Retinal pigment epithelial cell (primary cell): ENCODE measurements at regions not wholly inside any gene's neighbourhood (a gene's known extent, or its start where the extent isn't known, plus 50 kb on each side); places are given as distances from the start of the nearest gene placed in this dataset.

Source experiments
- DNase-seq: peaks from one replicate; pipeline ENCODE4 v3.0.0-alpha.2; 2010; ENCODE audit warnings: low read depth
- H3K4me3 ChIP-seq: 2 replicates; pipeline ENCODE4 v1.5.1; 2011; ENCODE audit warnings: mild to moderate bottlenecking, low read length, control low read depth, moderate library complexity
- CTCF ChIP-seq: conservative IDR thresholded peaks from 2 replicates; pipeline ENCODE4 v1.5.1; 2011; ENCODE audit warnings: low read depth, low read length, control low read depth, inconsistent platforms

- no peak overlapping the region for H3K4me3 ChIP-seq
- DNase-seq: no peak
- TF ChIP-seq CTCF: no peak
Measured at GRCh38 chr1:18007391-18008041, 100.1 kb upstream of the IGSF21 start.

GRCh38 chr1:18008081-18008480, 99.5 kb upstream of the IGSF21 start:
- no peak overlapping the region for H3K4me3 ChIP-seq
- TF ChIP-seq CTCF: no peak
- no peak for DNase-seq

GRCh38 chr1:18009055-18009454, 98.5 kb upstream of the IGSF21 start:
- no peak for DNase-seq
- H3K4me3 ChIP-seq: no peak overlapping the region
- no peak for TF ChIP-seq CTCF

GRCh38 chr1:18009478-18009961, 98.1 kb upstream of the IGSF21 start:
- H3K4me3 ChIP-seq: no peak overlapping the region
- DNase-seq: no peak
- no peak for TF ChIP-seq CTCF

- DNase-seq: no peak
- TF ChIP-seq CTCF: no peak
- no peak overlapping the region for H3K4me3 ChIP-seq
Measured at GRCh38 chr1:18010408-18010807, 97.2 kb upstream of the IGSF21 start.

GRCh38 chr1:18010945-18011344, 96.7 kb upstream of the IGSF21 start:
- TF ChIP-seq CTCF: no peak
- H3K4me3 ChIP-seq: no peak overlapping the region
- no peak for DNase-seq

- H3K4me3 ChIP-seq: no peak overlapping the region
- TF ChIP-seq CTCF: no peak
- no peak for DNase-seq
Measured at GRCh38 chr1:18011703-18012102, 95.9 kb upstream of the IGSF21 start.
